Nephron (organoid): ENCODE measurements at regions not wholly inside any gene's neighbourhood (a gene's known extent, or its start where the extent isn't known, plus 50 kb on each side); places are given as distances from the start of the nearest gene placed in this dataset.

Experiments used
- H3K27ac Mint-ChIP-seq, 3 experiments: 2 replicates each; pipeline ENCODE4 v1.8.0; 2020; ENCODE audit warnings: mixed read lengths in 3 of 3, mild to moderate bottlenecking in 2 of 3, moderate library complexity in 1 of 3
- H3K27me3 Mint-ChIP-seq: 2 replicates; pipeline ENCODE4 v1.8.0; 2021; ENCODE audit warnings: low read depth, mild to moderate bottlenecking, moderate library complexity, mixed read lengths
- H3K36me3 Mint-ChIP-seq: 2 replicates; pipeline ENCODE4 v1.8.0; 2020; ENCODE audit warnings: low read depth, mixed read lengths
- H3K4me1 Mint-ChIP-seq: 2 replicates; pipeline ENCODE4 v1.8.0; 2020; ENCODE audit warnings: mixed read lengths
- H3K4me3 Mint-ChIP-seq, 3 experiments: 2 replicates each; pipeline ENCODE4 v1.8.0; 2020; ENCODE audit warnings: mild to moderate bottlenecking in 3 of 3, mixed read lengths in 3 of 3, moderate library complexity in 2 of 3
- H3K9me3 Mint-ChIP-seq: 2 replicates; pipeline ENCODE4 v1.8.0; 2020; ENCODE audit warnings: mixed read lengths
- CTCF ChIP-seq, 3 experiments: fragments of 200-600 bp; sonication (generic); IDR thresholded peaks; one replicate each; pipeline ENCODE4 v1.5.0; 2021; ENCODE audit warnings: antibody characterized with exemption in 3 of 3; ENCODE audit not compliant: unreplicated experiment in 3 of 3

- Mint-ChIP-seq H3K4me3 (no peak overlapping the region), H3K9me3 (peaks cover 5% of the 10 kb centered on the region), H3K27me3 (peaks cover 67% of the 10 kb centered on the region), H3K27ac (no peak overlapping the region), H3K36me3 (no peaks in the 10 kb centered on the region), H3K4me1 (no peaks in the 10 kb centered on the region)
- no peak for TF ChIP-seq CTCF (IDR thresholded peaks at IDR 0.05; ENCODE audit: unreplicated experiment in 3 of 3)
Observed at GRCh38 chr16:86091976-86092375, 193.0 kb downstream of the IRF8 start.

GRCh38 chr16:86092586-86093480, 193.9 kb downstream of the IRF8 start:
- Mint-ChIP-seq H3K36me3 (no peaks in the 10 kb centered on the region), H3K4me3 (no peak overlapping the region), H3K4me1 (no peaks in the 10 kb centered on the region), H3K27ac (no peak overlapping the region), H3K9me3 (peaks cover 8% of the 10 kb centered on the region), H3K27me3 (peaks cover 59% of the 10 kb centered on the region)
- TF ChIP-seq CTCF (IDR thresholded peaks at IDR 0.05; ENCODE audit: unreplicated experiment in 3 of 3) = no peak

- peaks cover 60% of the 10 kb centered on the region for H3K27me3 Mint-ChIP-seq
- H3K4me1 Mint-ChIP-seq = no peaks in the 10 kb centered on the region
- peaks cover 12% of the 10 kb centered on the region for H3K9me3 Mint-ChIP-seq
- no peak overlapping the region for H3K4me3 Mint-ChIP-seq
- H3K27ac Mint-ChIP-seq = no peak overlapping the region
- TF ChIP-seq CTCF (IDR thresholded peaks at IDR 0.05; ENCODE audit: unreplicated experiment in 3 of 3) = no peak
- no peaks in the 10 kb centered on the region for H3K36me3 Mint-ChIP-seq
Observed at GRCh38 chr16:86093801-86094750, 195.1 kb downstream of the IRF8 start.

GRCh38 chr16:86095131-86095752, 196.3 kb downstream of the IRF8 start:
- TF ChIP-seq CTCF (IDR thresholded peaks at IDR 0.05; ENCODE audit: unreplicated experiment in 3 of 3) = no peak
- peaks cover 12% of the 10 kb centered on the region for H3K9me3 Mint-ChIP-seq
- no peak overlapping the region for H3K4me3 Mint-ChIP-seq
- H3K4me1 Mint-ChIP-seq = peaks cover under 1% of the 10 kb centered on the region
- no peak overlapping the region for H3K27ac Mint-ChIP-seq
- peaks cover 54% of the 10 kb centered on the region for H3K27me3 Mint-ChIP-seq
- H3K36me3 Mint-ChIP-seq = no peaks in the 10 kb centered on the region

GRCh38 chr16:86095906-86096485, 197.0 kb downstream of the IRF8 start:
- H3K4me1 Mint-ChIP-seq = peaks cover 8% of the 10 kb centered on the region
- H3K27ac Mint-ChIP-seq = no peak overlapping the region
- H3K27me3 Mint-ChIP-seq = peaks cover 52% of the 10 kb centered on the region
- H3K9me3 Mint-ChIP-seq = peaks cover 12% of the 10 kb centered on the region
- no peaks in the 10 kb centered on the region for H3K36me3 Mint-ChIP-seq
- TF ChIP-seq CTCF (IDR thresholded peaks at IDR 0.05; ENCODE audit: unreplicated experiment in 3 of 3) = no peak
- no peak overlapping the region for H3K4me3 Mint-ChIP-seq
